K562 (cell line): ENCODE measurements at regions not wholly inside any gene's neighbourhood (a gene's known extent, or its start where the extent isn't known, plus 50 kb on each side); places are given as distances from the start of the nearest gene placed in this dataset.

Source experiments
- EGR1 ChIP-seq: fragments of 450-650 bp; conservative IDR thresholded peaks from 2 replicates; pipeline ENCODE4 v1.6.1; 2017; ENCODE audit warnings: mild to moderate bottlenecking
- EP300 ChIP-seq: IDR thresholded peaks from 2 replicates; pipeline ENCODE4 v1.6.1; 2012; ENCODE audit warnings: low read length, improper control_type of control experiment
- KDM4B ChIP-seq, 2 experiments: fragments of 450-650 bp in 1 of 2; sonication (generic) in 1 of 2; IDR thresholded peaks; 2 replicates each; pipeline ENCODE4 v1.6.1; 2016 to 2017; ENCODE audit warnings: borderline replicate concordance in 2 of 2, antibody characterized with exemption in 1 of 2, low read depth in 1 of 2, mild to moderate bottlenecking in 1 of 2
- POLR3A ChIP-seq: IDR thresholded peaks from 2 replicates; pipeline ENCODE4 v1.6.1; 2011; ENCODE audit warnings: borderline replicate concordance, mild to moderate bottlenecking, moderate library complexity; ENCODE audit not compliant: insufficient read length, insufficient read depth; ENCODE audit errors: extremely low read depth
- RHOXF2B ChIP-seq: fragments of 250-450 bp; sonication (Bioruptor Pico); conservative IDR thresholded peaks from 2 replicates; pipeline ENCODE4 v1.5.1; 2021
- TAL1 ChIP-seq: fragments of 450-650 bp; IDR thresholded peaks from 2 replicates; pipeline ENCODE4 v1.6.1; 2016; ENCODE audit warnings: mild to moderate bottlenecking
- WHSC1 ChIP-seq: IDR thresholded peaks from one replicate; pipeline ENCODE4 v1.6.1; 2012; ENCODE audit warnings: low read length, control low read depth, inconsistent platforms
- ZNF589 ChIP-seq: fragments of 200-800 bp; sonication (Bioruptor generic); IDR thresholded peaks from 2 replicates; pipeline ENCODE4 v1.6.1; 2016; ENCODE audit warnings: low read depth, missing genetic modification characterization, missing compliant biosample characterization
- TF ChIP-seq, protein P1 (sequence below), 3 experiments: IDR thresholded peaks in 2 of 3; conservative IDR thresholded peaks in 1 of 3; 2 replicates each; pipeline ENCODE4 v1.5.1; 2011 to 2012; ENCODE audit warnings: low read length in 3 of 3, mild to moderate bottlenecking in 3 of 3, control low read depth in 2 of 3, improper control_type of control experiment in 1 of 3, inconsistent platforms in 1 of 3, low read depth in 1 of 3, mixed read lengths in 1 of 3, moderate library complexity in 1 of 3; ENCODE audit not compliant: insufficient read depth in 2 of 3
- TF ChIP-seq, protein P2 (sequence below): fragments of 450-650 bp; IDR thresholded peaks from 2 replicates; pipeline ENCODE4 v1.6.1; 2016; ENCODE audit warnings: mild to moderate bottlenecking
- TF ChIP-seq, protein P3 (sequence below): sonication (generic); formaldehyde crosslinking; IDR thresholded peaks from 2 replicates; pipeline ENCODE4 v1.8.1; 2023; ENCODE audit warnings: mild to moderate bottlenecking, missing genetic modification reagents

DNA sequence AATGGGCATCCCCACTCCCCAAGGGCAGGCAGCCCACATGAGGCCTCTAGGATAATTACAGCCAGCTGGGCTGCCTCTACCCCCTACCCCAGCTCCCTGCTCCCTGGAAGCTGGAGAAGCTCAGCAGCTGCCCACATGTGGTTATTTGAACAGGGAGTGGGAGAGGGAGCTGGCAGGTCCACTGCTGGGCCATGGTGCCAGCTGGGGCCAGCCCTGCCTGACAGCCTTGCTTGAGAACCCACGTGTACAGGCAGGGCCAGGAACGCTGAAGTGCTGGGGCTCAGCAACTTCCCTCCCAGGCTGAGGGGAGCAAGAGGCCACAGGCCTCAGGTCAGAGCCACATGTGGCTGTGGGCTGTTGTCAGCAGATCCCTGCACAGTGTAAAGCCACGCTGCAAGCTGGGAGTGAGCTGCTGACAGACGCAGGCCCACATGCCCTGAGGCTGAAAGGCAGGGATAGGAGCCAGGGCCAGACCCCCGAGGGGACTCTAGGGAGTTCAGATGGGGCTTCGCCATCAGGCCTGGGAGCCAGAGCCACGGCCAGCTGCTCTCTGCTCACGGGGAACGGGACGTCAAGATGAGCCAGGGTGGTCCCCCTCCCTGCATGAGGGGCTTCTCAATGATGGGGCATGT lies 129.0 kb downstream of the SYF2 start:
- TF ChIP-seq TAL1 (no peak), KDM4B (IDR thresholded peaks at IDR 0.05; ENCODE audit: borderline replicate concordance in 2 of 2, low read depth in 1 of 2) (no peak), POLR3A (no peak), RHOXF2B (CRISPR knock-in tag) (no peak), EP300 (no peak), WHSC1 (no peak), ZNF589 (CRISPR knock-in tag) (no peak), EGR1 (no peak)
- TF ChIP-seq, protein P1, sequence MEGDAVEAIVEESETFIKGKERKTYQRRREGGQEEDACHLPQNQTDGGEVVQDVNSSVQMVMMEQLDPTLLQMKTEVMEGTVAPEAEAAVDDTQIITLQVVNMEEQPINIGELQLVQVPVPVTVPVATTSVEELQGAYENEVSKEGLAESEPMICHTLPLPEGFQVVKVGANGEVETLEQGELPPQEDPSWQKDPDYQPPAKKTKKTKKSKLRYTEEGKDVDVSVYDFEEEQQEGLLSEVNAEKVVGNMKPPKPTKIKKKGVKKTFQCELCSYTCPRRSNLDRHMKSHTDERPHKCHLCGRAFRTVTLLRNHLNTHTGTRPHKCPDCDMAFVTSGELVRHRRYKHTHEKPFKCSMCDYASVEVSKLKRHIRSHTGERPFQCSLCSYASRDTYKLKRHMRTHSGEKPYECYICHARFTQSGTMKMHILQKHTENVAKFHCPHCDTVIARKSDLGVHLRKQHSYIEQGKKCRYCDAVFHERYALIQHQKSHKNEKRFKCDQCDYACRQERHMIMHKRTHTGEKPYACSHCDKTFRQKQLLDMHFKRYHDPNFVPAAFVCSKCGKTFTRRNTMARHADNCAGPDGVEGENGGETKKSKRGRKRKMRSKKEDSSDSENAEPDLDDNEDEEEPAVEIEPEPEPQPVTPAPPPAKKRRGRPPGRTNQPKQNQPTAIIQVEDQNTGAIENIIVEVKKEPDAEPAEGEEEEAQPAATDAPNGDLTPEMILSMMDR (IDR thresholded peaks at IDR 0.05 in 2 of 3, conservative IDR thresholded peaks at IDR 0.05 in 1 of 3; ENCODE audit: insufficient read depth in 2 of 3, low read depth in 1 of 3, low read length in 3 of 3): no peak
- TF ChIP-seq, protein P2, sequence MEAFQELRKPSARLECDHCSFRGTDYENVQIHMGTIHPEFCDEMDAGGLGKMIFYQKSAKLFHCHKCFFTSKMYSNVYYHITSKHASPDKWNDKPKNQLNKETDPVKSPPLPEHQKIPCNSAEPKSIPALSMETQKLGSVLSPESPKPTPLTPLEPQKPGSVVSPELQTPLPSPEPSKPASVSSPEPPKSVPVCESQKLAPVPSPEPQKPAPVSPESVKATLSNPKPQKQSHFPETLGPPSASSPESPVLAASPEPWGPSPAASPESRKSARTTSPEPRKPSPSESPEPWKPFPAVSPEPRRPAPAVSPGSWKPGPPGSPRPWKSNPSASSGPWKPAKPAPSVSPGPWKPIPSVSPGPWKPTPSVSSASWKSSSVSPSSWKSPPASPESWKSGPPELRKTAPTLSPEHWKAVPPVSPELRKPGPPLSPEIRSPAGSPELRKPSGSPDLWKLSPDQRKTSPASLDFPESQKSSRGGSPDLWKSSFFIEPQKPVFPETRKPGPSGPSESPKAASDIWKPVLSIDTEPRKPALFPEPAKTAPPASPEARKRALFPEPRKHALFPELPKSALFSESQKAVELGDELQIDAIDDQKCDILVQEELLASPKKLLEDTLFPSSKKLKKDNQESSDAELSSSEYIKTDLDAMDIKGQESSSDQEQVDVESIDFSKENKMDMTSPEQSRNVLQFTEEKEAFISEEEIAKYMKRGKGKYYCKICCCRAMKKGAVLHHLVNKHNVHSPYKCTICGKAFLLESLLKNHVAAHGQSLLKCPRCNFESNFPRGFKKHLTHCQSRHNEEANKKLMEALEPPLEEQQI: no peak
- TF ChIP-seq, protein P3, sequence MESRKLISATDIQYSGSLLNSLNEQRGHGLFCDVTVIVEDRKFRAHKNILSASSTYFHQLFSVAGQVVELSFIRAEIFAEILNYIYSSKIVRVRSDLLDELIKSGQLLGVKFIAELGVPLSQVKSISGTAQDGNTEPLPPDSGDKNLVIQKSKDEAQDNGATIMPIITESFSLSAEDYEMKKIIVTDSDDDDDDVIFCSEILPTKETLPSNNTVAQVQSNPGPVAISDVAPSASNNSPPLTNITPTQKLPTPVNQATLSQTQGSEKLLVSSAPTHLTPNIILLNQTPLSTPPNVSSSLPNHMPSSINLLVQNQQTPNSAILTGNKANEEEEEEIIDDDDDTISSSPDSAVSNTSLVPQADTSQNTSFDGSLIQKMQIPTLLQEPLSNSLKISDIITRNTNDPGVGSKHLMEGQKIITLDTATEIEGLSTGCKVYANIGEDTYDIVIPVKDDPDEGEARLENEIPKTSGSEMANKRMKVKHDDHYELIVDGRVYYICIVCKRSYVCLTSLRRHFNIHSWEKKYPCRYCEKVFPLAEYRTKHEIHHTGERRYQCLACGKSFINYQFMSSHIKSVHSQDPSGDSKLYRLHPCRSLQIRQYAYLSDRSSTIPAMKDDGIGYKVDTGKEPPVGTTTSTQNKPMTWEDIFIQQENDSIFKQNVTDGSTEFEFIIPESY (CRISPR knock-in tag): no peak
